ENCODE measurements at regions not wholly inside any gene's neighbourhood (a gene's known extent, or its start where the extent isn't known, plus 50 kb on each side); places are given as distances from the start of the nearest gene placed in this dataset.
"Not testable (repeated sequence)": the region's sequence is repeated elsewhere in the genome, so short reads cannot be mapped to it uniquely, and the experiment has no call there.

DNA sequence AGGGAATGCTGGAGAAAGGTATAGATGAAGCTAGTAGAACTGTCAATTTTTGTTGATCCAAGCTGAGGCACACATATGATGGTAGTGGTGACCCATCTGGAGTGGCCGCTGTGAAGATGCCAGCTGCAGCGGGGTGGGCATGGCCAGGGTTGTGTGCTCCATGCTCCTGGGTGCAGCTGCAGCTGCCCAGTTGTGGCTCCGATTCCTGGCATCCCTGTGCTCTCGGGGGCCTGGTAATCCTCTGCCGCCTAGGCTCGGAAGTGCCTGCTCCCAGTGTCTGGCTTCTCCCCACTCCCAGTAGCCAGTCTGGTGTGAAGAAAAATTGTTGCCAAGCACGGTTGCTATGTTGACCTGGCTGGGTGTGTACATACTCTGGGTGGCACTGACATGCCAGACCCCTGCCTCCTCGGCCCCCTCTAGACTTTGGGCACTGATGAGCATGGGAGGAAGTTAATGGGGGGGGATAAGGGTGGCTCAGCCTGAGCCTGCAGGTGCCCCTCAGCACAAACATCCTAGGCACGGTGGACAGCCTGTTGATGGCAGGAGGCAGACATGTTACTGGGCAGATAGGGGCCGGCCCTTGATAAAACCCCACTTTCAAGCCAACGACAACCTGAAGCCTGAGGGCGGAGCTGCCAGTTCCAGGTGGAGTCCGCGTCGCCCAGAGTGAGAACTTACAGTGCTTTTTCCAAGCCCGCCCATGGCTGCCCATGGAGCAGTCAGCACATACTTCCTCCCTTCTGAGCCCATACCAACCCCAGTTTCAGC, 1400.7 kb downstream of the PCDH9 start:
- intact Hi-C loops (cut with micrococcal nuclease) = no loop called here

DNA sequence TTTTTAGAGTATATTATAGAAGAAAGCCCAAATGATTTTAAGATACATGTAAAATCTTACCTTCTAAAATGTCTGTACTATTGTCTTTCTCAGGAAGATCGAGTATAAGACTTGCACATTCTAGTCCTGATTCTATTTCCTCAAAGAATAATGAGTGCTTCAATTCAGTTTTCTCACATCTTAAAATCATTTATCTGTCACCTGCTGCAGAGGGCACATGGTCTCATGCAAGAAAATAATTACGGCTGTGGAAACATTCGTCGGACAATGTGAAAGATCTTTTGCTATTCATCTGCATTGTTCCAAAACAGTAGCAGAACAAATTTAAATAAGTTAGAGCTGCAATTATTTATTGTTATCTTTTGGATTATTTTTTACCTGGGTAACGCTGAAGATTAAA, 1403.5 kb downstream of the PCDH9 start:
- intact Hi-C loops (cut with micrococcal nuclease) = no loop called here

DNA sequence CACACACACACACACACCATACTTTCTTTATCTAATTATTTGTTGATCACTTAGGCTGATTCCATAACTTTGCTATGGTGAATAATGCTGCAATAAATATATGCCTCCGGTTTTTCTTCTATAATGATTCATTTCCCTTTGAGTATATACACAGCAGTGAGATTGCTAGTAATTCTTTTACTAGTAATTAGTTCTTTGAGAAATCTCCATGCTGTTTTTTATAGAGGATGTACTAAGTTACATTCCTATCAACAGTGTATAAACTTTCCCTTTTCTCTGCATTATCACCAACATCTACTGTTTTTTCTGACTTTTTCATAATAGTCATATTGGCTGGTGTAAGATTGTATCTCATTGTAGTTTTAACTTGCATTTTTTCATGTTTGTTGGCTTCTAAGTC, 1405.1 kb downstream of the PCDH9 start:
- intact Hi-C loops (cut with micrococcal nuclease) = no loop called here

DNA sequence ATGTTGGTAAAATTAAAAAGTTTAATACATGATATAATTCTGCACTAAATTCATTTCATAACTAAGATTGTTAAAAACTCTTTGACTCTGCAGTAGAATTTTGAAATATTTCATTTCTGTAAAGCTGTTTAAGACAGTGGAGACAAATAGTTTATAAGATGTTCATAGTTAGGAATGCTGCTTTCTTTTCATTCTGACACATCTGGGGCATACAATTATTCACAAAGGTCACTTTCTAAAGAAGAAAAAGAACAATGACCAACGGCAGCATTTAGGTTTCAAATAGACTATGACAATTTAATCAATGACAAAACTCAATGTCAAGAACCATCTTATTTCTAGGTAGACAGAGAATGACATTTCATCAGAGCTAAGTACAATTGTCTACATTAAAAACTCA, 1422.1 kb downstream of the PCDH9 start:
- intact Hi-C loops (cut with micrococcal nuclease) = no loop called here

DNA sequence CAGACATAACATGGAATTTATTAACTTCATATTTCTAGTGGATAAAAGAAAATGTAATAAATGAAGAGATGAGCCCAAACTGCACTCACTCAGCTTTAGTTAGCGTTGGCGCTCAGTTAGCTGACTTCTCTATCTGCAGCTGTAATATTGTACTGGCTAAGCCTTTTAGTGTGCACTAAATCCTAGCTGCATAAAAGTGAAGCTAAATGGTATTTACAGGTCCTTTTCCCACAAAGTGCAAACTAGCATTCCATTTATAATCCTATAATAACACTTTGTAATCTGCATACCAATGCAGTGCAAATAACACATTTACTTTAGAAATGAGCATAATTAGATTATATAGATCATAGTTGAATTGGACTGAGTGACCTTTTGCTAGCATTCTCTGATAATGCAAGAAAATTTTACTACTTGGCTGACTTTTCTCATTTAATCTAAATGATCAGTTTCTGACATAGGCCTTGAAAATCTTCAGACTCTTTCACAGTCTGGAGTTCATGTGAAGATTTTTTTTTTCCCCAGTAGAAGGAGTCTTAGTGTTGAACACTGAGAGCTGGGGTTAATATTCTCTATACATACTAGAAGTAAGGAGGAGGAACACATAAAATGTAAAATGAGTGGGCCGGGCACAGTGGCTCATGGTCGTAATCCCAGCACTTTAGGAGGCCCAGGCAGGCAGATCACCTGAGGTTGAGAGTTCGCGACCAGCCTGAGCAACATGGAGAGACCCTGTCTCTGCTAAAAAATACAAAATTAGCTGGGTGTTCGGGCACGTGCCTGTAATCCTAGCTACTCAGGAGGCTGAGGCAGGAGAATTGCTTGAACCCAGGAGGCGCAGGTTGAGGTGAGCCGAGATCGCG, 1426.4 kb downstream of the PCDH9 start:
- intact Hi-C loops (cut with micrococcal nuclease) = no loop called here

DNA sequence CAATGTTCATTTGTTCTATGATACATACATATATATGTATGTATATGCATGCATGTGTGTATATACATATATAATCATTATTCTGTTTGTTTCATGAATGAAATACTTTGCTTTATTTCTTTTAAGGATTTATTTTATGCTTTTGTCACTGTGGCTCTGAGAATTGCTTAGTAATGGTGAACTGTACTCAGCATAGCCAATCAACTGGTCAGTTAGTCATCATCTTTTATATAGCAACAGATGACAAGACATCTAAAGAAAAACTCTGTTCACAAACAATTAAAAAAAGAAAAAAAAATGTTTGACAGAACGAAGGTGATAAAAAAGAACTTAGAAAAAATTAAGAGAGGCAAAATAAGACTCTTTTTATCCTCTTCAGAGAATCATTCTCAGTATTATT, 1440.3 kb downstream of the PCDH9 start:
- intact Hi-C loops (cut with micrococcal nuclease) = no loop called here

DNA sequence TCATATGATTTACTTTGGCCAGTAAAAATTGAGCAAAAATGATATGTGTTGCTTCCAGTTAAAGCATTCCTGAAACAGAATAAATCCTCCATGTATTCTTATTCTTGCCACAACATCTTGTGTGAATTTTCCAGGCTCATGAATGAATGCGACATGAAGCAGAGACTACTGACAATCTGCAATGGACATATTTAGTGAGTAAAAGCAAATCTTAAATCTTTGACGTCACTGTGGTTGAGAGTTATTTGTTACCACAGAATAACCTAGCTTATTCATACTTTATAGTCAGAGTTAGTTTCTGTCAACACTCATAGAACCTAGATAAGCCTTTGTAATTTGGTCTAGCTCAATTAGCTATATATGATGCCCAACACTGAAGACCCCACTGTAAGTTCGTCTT, 1443.1 kb downstream of the PCDH9 start:
- intact Hi-C loops (cut with micrococcal nuclease) = no loop called here

DNA sequence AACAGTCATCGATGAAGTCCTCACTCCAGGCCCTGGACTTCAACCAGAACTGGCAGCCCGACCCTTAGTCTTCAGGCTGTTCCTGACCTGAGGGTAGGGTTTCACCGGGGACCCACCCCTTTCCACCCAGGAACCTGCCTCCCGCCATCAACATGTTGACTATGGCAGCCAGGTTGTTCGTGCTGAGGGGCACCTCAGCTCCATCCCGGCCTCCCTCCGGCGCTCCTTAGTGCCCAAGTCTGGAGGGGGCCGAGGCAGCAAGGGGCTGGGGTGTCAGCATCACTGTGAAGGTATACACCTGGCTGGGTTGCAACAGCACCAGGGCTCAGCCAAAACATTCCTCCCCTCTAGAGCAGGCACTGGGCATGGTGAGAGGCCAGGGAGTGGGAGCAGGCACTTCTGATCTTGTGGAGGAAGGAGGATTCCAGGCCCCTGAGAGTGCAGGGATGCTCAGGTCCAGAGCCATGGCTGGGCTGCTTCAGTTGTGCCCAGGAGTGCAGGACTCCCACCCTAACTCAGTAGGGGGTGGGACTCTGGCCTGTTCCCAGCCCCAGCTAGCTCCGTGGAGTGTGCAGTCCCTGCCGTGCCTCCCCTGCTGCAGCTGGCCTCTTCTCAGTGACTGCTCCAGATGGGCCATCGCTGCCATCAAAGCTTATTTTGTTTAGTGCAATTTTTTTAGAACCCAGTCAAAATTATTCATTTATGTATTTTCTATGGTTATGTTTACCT, 1445.9 kb downstream of the PCDH9 start:
- intact Hi-C loops (cut with micrococcal nuclease) = no loop called here

DNA sequence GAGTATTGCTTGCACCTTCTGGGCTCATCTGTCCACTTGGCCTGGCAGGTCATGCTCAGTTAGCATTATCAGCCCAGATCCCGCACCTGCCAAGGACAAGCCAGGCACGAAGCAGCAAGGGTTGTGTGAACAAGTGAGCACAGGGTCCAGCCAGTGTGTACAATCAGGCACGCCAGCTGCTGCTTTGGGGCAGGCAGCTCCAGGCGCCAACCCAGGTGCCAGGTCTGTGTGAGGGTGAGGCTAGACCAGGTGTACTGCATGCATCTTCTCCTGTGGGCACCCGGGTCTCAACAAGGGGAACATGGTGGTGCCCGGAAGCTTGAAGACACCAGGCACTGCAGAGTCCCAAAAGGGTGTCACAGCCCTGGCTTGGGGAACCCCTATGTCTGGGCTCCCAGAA, 1446.8 kb downstream of the PCDH9 start:
- intact Hi-C loops (cut with micrococcal nuclease) = no loop called here

DNA sequence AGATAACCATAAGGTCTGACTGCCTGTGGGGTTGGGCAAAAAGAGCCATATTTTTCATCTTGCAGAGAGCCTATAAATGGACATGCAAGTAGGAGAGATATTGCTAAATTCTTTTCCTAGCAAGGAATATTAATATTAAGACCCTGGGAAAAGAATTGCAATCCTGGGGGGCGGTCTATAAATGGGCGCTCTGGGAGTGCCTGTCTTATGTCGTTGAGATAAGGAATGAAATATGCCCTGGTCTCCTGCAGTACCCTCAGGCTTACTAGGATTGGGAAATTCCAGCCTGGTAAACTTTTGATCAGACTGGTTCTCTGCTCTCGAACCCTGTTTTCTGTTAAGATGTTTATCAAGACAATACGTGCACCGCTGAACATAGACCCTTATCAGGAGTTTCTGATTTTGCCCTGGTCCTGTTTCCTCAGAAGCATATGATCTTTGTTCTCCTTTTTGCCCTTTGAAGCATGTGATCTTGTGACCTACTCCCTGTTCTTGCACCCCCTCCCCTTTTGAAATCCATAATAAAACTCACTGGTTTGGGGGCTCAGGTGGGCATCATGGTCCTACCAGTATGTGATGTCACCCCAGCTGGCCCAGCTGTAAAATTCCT, 1458.3 kb downstream of the PCDH9 start:
- intact Hi-C loops (cut with micrococcal nuclease) = not testable (repeated sequence)

DNA sequence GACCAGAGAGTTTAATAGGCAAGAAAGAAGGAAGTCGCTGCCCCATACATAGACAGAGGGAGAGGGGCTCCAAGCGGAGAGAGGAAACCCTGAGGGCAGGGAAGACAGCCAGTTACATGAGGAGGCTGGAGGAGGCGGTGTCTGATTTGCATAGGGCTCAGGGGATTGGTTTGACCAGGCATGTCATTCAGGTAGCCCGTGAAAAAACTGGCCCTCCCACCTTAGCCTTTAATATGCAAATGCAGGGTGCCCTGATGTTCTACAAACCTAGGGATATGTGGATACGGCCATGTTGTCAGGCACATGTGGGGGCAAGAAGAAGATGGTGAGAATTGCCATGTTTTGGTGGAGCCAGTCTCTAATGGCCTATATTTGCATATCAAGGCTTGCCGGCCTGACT, 1461.6 kb downstream of the PCDH9 start:
- intact Hi-C loops (cut with micrococcal nuclease) = no loop called here

DNA sequence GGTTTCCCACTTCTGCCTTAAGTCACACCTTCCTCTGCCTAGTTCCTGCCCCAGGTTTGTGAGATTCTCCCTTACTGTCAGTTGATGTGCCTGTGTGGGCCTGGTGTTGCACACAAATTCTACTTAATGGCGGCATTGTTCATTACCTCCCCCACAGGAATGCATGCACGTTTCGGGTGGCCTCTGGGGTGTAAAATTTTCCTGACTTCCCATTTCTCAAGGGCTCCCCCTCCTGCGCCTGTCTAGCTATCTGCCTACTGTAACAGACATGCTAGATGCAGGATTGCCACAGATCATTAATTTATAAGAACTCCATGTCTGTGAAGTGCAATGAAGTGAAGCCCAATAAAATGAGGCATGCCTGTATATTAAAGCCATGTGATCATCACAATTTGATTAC, 1466.3 kb downstream of the PCDH9 start:
- intact Hi-C loops (cut with micrococcal nuclease) = no loop called here

DNA sequence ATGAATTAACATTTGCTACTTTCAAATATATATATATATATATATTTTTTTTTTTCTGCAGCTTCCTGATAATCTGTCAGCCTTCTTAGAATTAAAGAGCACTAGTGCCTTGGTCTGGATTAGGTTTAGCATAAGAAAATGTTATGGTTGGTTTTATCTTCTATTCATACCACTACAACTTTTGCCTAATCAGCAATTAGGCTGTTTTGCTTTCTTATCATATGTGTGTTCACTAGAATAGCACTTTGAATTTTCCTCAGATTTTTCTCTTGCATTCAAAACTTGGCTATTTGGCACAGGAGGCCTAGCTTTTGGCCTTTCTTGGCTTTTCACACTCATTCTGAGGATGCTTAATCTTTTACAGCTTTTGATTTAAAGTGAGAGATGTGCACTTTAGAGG, 1468.1 kb downstream of the PCDH9 start:
- intact Hi-C loops (cut with micrococcal nuclease) = no loop called here

DNA sequence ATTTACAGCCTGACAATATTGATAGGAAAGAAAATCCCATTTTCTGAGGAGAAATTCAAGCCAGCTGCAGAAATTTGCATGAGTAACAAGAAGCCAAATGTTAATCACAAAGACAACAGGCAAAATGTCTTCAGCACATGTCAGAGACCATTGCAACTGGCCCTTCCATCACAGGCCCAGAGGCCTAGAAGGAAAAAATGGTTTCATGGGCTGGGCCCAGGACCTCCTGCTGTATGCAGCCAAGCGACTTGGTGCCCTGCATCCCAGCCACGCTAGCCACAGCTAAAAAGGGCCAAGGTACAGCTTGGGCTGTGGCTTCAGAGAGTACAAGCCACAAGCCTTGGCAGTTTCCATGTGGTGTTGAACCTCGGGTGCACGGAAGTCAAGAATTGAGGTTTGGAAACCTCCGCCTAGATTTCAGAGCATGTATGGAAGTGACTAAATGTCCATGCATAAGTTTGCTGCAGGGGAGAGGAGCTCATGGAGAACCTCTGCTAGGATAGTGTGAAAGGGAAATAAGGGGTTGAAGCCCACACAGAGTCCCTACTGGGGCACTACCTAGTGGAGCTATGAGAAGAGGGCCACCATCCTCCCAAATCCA, 1474.0 kb downstream of the PCDH9 start:
- intact Hi-C loops (cut with micrococcal nuclease) = no loop called here

DNA sequence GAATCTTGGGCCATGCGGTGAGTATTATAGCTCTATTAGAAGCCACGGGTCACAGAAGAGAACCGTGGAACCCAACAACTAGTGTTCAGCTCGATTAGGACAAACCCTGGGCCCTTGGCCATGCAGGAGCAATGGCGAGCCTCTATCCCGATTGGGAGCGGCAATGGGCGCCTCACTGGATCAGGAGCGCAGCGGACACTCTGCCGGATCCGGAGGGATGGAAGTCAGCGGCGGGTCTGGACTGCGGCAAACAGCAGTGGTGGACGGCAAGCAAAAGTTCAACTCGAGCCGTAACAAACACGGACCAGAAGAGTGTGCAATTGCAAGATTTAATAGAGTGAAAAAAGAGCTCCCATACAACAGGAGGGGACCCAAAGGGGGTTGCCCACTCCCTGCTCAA, 1481.9 kb downstream of the PCDH9 start:
- intact Hi-C loops (cut with micrococcal nuclease) = no loop called here

DNA sequence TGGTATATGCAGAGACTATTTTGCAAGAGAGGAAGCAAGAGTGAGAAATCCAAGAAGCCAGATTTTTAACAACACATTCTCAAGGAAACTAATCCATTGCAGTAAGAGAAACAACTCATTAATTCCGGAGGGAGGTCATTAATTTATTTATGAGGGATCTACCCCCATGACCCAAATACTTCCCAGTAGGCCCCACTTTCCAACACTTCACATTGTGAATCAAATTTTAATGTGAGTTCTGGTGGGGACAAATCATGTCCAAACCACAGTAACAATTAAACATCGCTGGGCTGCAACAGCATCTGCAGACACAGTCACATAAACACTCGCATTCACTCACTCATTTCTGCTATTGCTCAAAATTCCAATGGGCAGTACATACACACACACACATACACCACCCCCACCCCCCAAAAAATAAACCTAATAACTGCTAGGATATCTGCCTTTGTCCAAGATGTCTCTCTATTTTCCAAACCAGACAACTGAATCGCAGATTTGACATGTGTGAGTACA, 1483.7 kb downstream of the PCDH9 start:
- intact Hi-C loops (cut with micrococcal nuclease) = no loop called here

DNA sequence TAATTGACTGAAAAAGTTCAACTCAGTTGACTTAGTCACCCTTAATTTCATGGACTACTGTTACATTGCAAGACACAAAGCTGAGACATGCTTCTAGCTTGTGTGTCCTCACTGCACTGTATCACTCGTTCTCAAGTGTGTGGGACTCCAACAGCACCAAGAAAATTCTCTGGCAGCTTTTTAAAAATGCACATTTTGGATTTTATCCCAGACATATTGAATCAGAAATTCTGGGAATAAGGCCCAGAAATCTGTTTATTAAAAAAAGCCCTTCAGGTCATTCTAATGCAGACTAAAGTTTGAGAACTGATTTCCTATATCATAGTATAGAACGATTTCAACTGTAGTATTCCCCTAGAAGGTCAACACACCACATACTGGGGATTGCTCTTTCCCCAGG, 1485.3 kb downstream of the PCDH9 start:
- intact Hi-C loops (cut with micrococcal nuclease) = no loop called here

DNA sequence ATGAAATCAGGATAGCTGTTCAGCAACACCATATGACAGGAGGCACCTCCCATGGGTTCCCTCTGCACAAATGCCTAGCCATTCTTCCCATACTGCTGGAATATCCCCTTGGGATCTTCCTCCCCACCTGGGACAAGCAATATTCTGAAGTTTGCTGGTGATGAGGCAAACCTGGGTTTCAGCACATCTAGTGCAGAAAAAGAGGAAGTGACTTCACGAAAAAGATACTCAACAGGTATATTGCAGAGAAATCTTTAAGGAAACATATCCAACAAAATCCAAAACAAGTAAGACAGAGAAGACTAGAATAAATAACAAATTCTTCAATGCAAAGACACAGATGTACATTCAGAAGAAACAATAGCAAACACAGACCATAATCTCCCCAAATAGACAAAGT, 1497.0 kb downstream of the PCDH9 start:
- intact Hi-C loops (cut with micrococcal nuclease) = no loop called here

DNA sequence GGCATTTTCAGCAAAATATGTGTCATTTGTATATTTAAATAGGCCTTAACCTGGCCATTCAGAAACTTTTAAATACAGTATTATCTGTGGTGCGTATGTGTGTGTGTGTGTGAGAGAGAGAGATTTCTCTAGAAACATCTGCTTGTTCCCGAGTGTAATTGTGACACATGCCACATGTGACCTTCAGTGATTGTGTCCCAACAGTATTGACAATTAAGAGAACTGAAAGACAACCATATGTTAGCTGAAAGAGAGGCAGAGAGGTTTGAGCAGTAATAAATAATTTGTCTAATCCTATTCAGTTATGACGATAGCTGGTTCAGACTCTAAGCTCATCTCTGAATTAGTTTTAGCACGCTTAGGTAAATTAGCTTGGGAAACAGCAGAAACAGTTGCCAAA, 1503.1 kb downstream of the PCDH9 start:
- intact Hi-C loops (cut with micrococcal nuclease) = no loop called here

DNA sequence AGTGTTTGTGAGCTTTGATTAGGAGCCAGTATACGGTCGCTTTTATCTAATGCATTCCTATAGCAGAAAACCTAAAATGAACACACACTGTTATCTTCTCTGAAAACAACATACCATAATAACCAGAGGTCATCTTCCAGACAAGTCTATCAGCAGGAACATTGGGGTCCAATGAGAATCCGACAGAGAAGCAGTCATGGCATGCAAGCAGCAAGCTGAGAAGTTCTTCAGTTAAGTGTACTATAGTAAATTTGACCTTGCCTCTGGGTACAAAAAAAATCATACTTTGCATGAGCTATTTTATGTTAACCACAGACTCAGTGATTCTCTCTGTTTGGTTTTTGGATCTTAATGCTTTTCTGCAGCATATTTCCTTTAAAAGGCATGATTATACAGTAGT, 1505.1 kb downstream of the PCDH9 start:
- intact Hi-C loops (cut with micrococcal nuclease) = no loop called here

DNA sequence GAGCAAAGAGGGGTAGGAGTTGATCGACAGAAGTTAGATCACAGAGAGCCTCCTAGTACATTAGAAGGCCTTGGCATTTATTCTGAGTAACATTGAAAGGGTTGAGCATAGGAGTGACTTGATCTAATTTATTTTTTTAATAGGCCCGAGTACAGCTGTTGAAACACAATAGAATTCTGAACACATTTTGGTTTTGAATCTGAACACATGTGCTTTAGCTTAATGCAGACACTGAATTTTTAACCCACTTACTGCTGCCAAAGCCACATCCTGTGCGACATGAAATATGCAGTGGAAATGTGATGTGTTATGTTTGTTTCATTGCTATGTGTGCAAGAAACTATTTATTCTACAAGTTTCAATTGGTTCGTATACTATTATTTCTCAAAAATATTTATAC, 1505.9 kb downstream of the PCDH9 start:
- intact Hi-C loops (cut with micrococcal nuclease) = no loop called here

Measured in T-helper 1 cell treated with Interleukin-12 subunit alpha and Interleukin-12 subunit beta and Interleukin-4 antibody, amounts not matched to agents 30 ng/mL and 1 ng/mL, for 36 hours (primary cell).